Astrocyte of the spinal cord (primary cell): ENCODE measurements at regions not wholly inside any gene's neighbourhood (a gene's known extent, or its start where the extent isn't known, plus 50 kb on each side); places are given as distances from the start of the nearest gene placed in this dataset.

Experiments
- DNase-seq: peaks from one replicate; pipeline ENCODE4 v3.0.0; 2011; ENCODE audit warnings: low read depth, low spot score
- H3K4me3 ChIP-seq: 2 replicates; pipeline ENCODE4 v1.5.1; 2011; ENCODE audit warnings: low read depth, mild to moderate bottlenecking, low read length, moderate library complexity
- in situ Hi-C: cut with HindIII; loops from 2 replicates; pipeline ENCODE4 v1.10.0; 2017; ENCODE audit warnings: low sequenced_read_pairs
- TF ChIP-seq, protein P1 (sequence below): IDR thresholded peaks from 2 replicates; pipeline ENCODE4 v1.5.1; 2012; ENCODE audit warnings: low read depth, mild to moderate bottlenecking, low read length, inconsistent platforms

DNA sequence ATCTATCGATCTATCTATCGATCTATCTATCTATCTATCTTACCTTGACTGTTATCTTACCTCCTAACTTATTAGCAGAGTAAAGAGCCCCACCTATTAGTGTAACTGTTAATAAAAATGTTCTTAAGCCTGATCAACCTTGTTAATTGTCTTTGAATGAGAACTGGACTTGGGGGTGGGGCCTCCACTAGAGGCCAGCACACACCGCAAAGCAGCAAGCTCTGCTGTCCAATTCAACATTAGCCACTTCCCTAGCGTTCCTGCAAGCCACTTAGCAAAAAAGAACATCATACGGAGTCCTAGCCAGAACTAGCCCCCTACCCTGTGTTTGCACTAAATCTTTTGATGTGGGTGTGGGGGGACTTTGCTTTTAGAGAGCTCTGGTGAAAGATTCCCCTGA lies 515.8 kb downstream of the KDM4C start:
- TF ChIP-seq, protein P1, sequence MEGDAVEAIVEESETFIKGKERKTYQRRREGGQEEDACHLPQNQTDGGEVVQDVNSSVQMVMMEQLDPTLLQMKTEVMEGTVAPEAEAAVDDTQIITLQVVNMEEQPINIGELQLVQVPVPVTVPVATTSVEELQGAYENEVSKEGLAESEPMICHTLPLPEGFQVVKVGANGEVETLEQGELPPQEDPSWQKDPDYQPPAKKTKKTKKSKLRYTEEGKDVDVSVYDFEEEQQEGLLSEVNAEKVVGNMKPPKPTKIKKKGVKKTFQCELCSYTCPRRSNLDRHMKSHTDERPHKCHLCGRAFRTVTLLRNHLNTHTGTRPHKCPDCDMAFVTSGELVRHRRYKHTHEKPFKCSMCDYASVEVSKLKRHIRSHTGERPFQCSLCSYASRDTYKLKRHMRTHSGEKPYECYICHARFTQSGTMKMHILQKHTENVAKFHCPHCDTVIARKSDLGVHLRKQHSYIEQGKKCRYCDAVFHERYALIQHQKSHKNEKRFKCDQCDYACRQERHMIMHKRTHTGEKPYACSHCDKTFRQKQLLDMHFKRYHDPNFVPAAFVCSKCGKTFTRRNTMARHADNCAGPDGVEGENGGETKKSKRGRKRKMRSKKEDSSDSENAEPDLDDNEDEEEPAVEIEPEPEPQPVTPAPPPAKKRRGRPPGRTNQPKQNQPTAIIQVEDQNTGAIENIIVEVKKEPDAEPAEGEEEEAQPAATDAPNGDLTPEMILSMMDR, result peak; percentile 20
- no peak overlapping the region for H3K4me3 ChIP-seq
- in situ Hi-C loops, result no loop called here
- DNase-seq, result no peak

DNA sequence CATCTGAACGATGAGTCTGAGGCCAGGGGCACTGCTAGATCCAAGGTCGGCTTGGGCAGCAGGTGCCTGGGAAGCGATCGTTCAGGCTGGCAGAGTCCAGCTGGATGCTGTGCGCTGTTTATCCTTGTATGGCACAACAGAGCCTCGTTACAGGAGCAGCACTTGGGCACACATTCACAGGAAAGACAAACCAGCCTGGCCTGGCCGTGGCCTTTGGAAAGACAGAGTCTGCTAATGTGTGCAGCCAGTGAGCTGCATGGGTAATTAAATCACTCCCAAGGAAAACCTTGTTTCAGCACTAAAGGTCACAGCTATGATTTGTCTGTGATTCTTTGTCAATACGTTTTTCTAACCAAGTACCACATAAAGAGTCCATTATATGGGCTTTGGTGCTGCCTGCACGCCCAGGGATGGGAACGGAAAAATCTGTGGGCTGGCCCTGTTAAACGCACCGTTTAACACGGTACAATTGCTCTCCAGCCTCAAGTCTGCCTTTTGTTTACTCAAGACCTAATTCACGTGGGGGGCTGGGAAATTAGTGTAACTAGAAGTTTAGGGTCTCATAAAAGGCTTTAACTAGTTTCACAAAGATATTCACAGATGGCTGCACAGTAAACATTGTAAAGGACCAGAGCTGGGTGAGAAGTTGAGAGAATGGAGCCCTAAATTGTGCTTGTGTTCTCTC lies 509.3 kb downstream of the KDM4C start:
- H3K4me3 ChIP-seq, result no peak overlapping the region
- no peak for DNase-seq
- in situ Hi-C loops, result no loop called here
- TF ChIP-seq, protein P1, result no peak

DNA sequence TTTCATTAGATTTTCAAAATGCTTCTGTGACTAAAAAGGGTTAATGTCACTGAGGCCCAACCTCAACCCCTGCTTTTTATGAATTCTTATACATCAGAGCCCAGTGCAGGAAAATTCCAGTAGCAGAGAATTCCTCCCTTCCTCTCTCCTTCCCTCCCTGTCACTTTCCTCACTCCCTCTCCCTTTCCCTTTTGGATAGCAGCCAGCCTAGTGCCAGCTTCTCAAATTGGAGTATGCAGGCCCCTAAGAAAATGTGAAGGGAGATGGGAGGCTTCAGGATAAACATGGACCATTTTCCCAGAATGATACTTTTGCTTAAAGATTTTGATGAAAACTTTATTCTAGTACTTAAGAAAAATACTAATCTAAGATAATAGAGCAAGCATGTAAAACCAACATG lies 507.4 kb downstream of the KDM4C start:
- TF ChIP-seq, protein P1, result no peak
- no peak overlapping the region for H3K4me3 ChIP-seq
- in situ Hi-C loops, result no loop called here
- no peak for DNase-seq

DNA sequence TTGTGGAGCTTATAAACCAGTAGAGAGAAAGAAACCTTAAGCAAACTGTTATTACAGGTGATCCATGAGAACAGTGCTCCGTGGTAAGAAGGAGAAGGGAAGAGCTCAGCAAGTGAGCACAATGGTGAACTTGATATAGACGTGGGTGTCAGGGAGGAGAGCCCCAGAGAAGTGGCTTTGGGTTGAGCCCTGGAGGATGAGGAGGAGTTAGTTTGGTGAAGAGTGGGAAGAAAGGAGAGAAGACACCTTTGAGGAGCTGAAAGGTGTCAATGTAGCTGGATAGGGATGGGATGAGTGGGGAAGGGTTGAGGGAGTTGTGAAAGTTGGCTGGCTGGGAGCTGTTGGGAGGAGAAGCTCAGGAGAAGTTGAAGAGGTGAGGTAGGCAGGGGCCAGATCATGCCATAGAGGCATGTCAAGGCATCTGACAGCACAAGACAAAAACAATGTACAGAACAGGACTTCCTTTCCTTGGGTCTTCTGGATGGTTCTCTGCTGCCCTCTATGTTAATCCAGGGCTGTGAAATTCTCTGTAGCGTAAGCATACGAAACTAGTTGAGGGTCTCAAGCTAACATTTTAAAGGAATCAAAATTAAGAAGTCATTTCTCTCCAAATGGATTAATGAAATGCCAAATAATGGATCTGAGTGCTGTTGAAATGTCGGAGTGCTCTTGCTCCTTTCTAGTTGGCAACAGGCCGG lies 501.9 kb downstream of the KDM4C start:
- in situ Hi-C loops, result no loop called here
- TF ChIP-seq, protein P1, result peak; percentile 13
- no peak for DNase-seq
- H3K4me3 ChIP-seq, result no peak overlapping the region

DNA sequence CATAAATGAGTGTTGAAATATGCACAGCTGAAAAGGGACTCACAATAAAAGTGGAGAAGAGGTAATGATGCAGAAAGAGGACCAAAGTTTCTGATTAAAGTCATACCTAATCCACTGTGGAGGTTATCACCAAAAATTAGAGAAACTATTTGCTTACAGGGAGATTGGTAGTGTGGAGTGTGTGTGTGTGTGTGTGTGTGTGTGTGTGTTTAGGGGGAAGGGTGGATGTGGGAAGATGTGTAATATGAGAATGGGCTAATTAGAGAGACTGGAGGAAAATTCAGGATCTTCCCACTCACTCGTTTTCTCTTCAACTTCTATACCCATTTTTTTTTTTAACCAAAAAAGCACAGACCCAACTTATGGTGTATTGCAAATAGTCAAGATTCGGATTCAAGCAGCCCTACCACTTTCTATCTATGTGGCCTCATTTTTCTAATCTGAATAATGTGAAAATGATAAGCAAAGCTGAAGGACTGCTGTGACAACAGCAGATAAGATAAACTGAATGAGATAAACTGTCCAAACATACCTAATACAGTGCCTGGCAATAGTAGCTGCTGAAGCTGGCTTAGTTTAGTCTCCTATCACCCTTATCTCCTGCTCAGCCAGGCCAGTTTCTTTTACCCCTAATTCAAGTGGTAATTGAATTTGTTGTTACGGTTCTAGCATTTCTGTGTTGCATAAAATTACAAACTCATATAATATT lies 501.1 kb downstream of the KDM4C start:
- no peak overlapping the region for H3K4me3 ChIP-seq
- in situ Hi-C loops, result no loop called here
- no peak for DNase-seq
- TF ChIP-seq, protein P1, result no peak

DNA sequence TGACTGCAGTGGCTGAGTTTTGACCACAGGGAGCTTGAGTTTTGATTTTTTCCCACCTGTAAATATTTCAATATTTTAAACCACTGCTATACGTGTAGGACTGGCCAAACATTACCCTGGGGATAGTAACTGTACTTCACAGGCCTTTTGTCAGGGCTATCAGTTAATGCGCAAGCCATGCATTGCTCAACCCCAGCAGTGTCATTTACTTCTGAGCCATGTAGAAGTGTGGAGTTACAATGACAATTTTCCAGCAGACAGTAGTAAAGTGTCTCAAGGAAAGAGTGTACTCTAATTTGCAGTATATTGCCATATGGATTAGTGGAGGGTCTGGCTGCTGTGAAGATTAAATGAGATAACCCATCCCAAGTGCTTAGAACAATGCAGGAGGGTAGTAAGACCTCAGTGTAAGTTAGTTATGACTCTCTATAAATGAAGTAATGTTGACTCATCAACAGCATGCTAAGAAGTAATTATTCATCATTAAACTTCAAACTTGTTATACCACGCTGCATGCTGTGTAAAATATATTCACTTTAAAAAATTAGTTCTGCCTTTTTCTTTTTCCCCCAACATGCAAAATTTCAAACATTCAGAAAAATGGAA lies 489.2 kb downstream of the KDM4C start:
- TF ChIP-seq, protein P1, result no peak
- no peak overlapping the region for H3K4me3 ChIP-seq
- DNase-seq, result no peak
- in situ Hi-C loops, result no loop called here
